CD4-positive, alpha-beta T cell treated with Interferon gamma for 1 hour (primary cell): ENCODE measurements at regions not wholly inside any gene's neighbourhood (a gene's known extent, or its start where the extent isn't known, plus 50 kb on each side); places are given as distances from the start of the nearest gene placed in this dataset.

ENCODE experiments used
- DNase-seq: peaks from one replicate; pipeline ENCODE4 v3.0.0-alpha.2; 2020

DNA sequence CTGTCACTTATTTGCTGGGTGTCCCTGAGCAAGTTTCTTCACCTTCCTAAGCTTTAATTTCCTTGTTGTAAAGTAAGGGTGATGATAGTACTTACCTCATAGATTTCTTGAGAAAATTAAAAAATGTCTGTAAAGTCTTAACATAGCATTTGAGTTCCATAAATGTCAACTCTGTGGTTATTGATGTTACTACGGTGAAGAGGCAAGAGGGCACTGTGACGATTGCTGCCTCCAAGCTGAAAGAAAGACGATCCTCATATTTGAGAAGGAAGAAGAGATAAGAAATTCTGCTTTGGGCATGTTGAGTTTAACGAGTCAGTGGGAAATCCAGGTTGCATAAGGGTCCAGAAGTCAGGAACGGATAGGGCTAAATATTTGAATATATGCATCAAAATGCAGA lies 240.8 kb upstream of the ZPLD1 start:
- no peak for DNase-seq

- no peak for DNase-seq
These were observed 240.1 kb upstream of the ZPLD1 start for GRCh38 chr3:102194760-102195159.

DNA sequence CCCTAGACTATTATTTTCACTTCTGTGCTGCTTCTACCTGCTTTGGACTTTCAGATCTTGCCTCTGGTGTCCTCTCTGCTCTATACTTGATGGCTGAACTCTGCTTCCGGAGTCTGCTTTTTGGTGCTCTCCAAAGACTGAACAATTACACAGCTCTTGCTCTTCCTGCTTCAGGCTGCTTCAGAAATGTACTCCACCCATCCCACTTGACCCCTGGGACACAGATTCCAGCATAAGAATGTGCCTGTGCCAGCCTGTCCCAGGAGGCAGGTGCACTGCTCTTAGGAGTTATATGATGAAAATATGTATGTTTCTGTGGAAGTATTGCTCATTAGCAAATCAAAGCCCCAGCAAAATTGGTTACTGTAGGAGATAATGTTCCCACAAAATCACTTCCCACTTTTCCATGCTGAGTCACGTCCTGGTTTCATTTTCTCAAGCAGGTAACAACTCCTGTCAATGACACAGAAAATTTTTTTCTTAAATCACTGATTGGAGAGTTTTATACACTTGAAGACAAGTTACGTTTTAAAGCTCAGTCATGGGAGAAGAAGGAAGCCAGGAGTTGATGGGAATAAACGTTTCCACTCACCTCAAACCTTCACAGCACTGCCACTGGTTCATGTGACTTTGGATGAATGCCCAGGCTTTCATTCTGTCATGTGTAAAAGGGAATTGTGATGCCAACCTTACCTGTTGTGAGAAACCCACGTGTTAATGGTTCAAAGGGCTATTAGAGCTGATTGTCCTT lies 239.4 kb upstream of the ZPLD1 start:
- no peak for DNase-seq

GRCh38 chr3:102200126-102200525 lies 234.7 kb upstream of the ZPLD1 start:
- no peak for DNase-seq

DNA sequence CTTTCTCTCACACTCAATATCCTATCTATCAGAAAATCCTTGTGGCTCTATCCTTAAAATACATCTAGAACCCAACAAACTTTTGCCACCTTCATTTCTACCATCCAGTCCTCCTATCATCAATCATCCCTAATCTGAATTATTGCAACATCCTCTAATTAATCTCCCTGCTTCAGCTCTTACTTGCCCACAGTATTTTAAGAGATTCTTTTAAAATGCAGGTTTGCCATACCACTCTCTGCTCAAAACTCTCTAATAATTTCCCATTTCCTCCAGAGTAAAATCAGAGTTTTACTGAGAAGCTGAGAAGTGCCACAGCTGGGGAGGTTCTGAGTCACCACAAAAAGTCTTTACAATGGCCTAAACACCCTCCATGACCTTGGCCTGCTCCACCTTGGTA lies 234.3 kb upstream of the ZPLD1 start:
- no peak for DNase-seq

DNA sequence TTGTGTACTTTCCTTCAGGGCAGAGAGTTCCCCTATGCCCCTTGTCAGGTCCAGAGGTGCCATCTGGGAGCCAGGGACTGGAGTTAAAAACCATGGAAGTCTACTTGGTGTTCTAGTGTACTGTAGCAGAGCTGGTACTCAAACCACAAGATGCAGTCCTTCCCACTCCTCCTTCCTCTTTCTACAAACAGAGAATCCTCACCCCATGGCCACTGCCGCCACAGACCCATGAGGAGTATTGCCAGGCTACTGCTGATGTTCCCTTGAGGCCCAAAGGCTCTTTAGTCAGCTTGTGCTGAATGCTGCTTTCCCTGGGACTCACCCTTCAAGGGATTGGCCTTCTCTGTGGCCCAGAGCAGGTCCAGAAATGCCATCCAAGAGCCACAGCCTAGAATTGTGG lies 229.2 kb upstream of the ZPLD1 start:
- DNase-seq, result no peak

- no peak for DNase-seq
These were observed 228.2 kb upstream of the ZPLD1 start for GRCh38 chr3:102206511-102207031.

DNA sequence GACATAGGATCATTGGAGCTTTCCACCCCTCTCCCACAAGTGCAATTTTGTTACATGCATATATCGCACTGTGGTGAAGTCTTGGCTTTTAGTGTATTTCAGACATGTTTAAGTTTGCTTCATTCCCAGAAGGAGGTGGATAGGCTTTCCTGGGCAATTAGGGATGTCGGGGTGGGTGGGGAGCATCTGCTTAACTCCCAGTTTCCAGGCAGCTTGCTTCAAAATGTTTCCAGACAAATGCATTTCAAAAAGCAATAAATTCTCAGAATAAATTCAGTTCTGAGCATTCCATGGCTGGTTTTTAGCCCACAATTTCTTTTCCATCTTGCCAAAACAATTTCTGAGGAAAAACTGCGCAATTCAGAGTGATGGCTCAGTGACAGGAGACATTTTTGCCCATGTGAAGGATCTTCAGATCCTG lies 227.7 kb upstream of the ZPLD1 start:
- no peak for DNase-seq

- DNase-seq, result no peak
These were observed 219.6 kb upstream of the ZPLD1 start for GRCh38 chr3:102215166-102215565.

GRCh38 chr3:102223132-102223531 lies 211.7 kb upstream of the ZPLD1 start:
- DNase-seq, result peak; percentile 26

GRCh38 chr3:102224171-102224570 lies 210.6 kb upstream of the ZPLD1 start:
- no peak for DNase-seq

GRCh38 chr3:102225005-102225404 lies 209.8 kb upstream of the ZPLD1 start:
- no peak for DNase-seq

DNA sequence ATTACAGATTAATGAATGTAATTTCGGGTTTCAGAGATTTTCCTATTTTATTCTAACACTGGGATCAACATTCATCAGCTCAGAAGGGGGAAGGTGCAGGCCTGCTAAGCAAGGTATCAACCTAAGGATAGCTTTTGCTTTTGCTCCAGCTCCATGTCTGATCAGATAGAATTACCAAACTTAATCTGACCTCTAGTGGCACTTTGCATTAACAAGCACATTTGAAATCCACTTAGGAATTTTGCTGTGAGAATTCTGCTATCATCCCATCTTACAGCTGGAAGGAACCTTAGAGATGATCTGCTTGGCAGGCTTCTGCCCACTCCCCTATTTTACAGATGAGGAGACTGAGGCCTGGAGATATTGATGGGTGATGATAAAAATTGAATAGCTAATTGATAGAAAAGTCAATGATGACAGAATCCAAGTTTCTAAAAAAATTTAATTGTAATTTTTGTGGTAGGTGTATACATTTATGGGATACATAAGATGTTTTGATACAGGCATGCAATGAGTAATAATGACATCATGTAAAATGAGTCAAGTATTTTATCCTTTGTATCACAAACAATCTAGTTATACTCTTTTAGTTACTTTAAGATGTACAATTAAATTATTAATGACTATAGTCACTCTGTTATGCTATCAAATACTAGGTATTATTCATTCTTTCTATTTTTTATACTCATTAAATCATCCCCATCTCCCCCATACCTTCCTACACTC lies 209.2 kb upstream of the ZPLD1 start:
- no peak for DNase-seq

GRCh38 chr3:102226463-102226862 lies 208.4 kb upstream of the ZPLD1 start:
- DNase-seq, result no peak

DNA sequence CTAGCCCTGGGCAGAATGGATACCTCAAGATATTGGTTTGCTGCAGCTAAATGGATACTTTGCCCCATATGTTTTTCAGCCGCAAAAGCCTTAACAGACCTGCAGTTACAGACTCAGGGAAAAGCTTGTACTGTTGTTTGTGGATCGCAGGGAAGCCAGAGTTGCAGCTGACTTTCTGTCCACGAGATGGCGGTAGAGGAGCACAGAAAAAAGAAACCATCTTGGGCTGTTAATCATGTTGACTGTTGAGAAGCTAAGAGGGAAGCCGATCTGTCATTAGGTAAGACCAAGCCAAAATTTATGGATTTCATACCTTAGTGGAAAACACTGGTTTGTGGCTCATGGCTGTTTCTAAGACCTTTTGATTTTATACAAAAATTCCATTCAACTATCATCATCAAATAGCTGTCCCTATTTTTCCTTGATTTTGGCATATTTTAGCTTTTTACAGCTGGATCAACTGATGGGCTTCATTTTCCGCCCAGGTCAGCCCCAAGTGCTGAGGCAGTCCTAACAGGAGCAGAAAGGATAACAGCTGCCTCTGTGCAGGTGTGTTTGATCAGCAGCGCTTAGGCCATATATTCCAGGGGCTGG lies 205.7 kb upstream of the ZPLD1 start:
- DNase-seq, result peak; percentile 70

GRCh38 chr3:102230057-102230456 lies 204.8 kb upstream of the ZPLD1 start:
- DNase-seq, result no peak

- peak; percentile 5 for DNase-seq
These were observed 200.9 kb upstream of the ZPLD1 start for GRCh38 chr3:102233881-102234280.

DNA sequence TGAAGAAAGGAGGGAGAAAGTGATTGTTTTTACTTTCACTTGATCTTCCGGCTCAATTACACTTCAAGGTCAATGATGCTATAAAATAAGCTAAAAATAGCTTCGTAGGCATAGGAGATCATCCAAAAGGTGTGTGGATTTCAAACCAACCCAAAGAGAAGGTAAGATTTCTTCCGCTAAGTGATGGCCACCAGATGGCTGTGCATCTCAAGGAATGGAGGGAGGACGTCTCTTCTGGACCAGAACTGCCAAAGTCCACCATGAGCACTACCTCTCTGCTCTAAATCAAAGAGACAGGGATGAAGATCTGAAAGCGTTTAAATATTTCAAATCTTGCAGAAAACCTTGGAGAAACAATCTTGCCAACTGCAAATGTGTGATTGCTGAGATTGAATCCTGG lies 199.1 kb upstream of the ZPLD1 start:
- DNase-seq, result no peak

DNA sequence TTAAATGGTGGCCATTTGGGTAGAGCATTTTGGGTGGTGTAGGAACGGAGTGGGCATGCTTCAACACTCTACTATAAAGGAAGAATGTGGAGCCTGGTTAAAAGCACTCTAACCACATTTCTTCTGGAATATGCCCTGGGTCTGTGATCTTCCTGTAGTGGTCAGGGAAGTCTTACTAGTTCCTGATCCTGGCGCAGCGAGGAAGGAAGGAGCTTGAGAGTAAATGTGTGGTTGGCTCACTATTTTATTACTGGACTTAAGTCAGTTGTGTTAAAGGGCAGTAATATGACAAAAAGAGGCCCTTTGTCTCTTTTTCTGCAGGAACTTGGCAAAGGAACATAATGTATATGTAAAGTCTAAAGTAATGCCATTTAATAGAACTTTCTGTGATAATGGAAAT lies 197.6 kb upstream of the ZPLD1 start:
- DNase-seq, result no peak

DNA sequence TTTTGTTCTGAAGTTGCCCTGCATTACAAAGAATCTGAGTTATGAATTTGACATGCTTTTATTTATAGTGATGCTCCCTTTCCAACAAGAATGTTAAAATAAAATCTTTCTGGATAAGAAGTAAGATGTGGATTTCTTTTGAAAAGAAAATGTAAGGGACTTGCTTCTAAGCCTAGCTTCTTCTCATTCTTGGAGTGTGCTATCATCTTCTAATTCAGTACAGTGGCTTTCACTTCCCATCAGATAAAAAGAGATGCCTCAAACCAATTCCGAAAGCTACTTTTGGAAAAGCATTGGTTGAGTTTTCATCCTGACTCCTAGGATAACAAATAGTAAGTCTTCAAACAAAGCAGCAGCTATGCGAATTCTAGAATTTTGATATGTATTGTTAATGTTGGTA lies 197.0 kb upstream of the ZPLD1 start:
- no peak for DNase-seq

DNA sequence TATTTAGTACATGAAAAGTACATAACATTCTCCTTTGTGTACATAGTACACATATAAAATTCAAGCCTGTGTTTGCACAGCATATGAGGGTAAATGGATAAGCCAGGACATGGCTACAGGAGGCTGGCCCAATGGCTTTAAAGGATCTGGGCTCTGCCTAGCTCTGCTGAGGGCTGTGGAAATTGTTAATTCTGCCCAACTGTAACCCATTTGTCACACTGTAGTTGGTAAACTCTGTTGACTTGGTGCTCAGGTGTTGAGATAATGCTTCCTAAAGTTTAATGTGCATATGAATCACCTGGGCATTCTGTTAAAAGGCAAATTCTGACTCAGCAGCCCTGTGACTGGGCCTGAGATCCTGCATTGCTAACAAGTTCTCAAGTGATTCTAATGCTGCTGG lies 196.5 kb upstream of the ZPLD1 start:
- no peak for DNase-seq

DNA sequence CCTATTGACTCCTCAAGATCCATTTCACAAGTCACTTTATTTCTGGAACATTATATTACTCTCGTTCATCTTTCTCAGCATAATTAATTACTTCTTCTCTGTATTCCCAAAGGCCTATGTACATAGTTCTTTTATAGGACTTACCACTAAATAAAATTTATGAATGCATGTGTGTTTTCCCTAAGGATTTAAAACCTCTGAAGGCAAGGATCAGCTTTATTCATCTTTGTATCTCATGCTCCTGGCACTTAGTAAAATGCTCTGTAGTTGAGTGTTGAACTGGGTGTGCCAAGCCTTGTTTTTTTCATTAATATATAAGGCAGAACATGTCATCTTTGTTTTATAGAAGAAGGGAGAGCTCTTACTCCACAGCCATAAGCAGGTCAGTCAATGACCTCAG lies 194.1 kb upstream of the ZPLD1 start:
- DNase-seq, result no peak

DNA sequence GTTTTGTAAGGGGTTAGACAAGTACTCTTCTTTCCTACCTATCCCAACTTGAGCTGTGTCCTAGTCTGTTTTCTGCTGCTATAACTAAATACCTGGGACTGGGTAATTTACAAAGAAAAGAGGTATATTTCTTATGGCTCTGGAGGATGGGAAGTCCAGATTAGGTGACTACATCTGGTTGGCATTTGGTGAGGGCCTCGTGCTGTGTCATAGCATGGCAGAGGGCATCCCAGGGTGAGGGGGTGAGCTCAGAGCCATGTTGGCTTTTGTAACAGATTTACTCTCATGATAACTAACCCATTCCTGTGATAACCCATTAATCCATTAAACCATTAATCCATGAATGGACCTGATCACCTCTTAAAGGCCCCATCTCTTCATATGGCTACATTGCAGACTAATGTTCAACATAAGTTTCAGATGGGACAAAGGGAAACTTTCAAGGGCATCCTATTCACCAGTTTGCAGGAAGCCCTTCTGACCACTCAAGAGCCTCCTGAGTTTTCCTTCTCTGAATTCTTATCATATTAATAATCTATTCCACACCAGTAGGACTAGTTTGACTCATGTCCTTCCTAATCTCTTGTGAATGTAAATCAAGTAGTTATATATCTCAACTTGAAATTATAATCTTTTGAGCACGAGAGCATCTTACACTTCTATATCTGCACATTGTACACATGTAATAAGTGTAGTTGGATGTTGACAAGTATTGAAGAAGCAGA lies 185.7 kb upstream of the ZPLD1 start:
- DNase-seq, result no peak
